GM23338 (cell line): ENCODE measurements at regions not wholly inside any gene's neighbourhood (a gene's known extent, or its start where the extent isn't known, plus 50 kb on each side); places are given as distances from the start of the nearest gene placed in this dataset.

Experiments
- ATAC-seq: fragments of 200-7000 bp; cut with Tn5 transposase; 3 replicates; pipeline ENCODE4 v1.9.1; 2020
- DNase-seq: peaks from one replicate; pipeline ENCODE4 v3.0.0-alpha.2; 2015; ENCODE audit warnings: low spot score
- H2AFZ ChIP-seq: fragments of 200-600 bp; sonication (generic); 2 replicates; pipeline ENCODE4 v1.8.0; 2016; ENCODE audit warnings: antibody characterized with exemption, mild to moderate bottlenecking, moderate library complexity
- H3F3A ChIP-seq: fragments of 200-600 bp; sonication (generic); replicated peaks from 2 replicates; pipeline ENCODE4 v1.8.0; 2017; ENCODE audit warnings: antibody characterized with exemption, mixed run types, low read depth
- H3K27ac ChIP-seq: fragments of 200-600 bp; sonication (generic); 2 replicates; pipeline ENCODE4 v1.6.1; 2016; ENCODE audit warnings: low read depth
- H3K27me3 ChIP-seq: fragments of 200-600 bp; sonication (generic); 2 replicates; pipeline ENCODE4 v1.8.0; 2016; ENCODE audit warnings: mild to moderate bottlenecking, mixed run types, moderate library complexity; ENCODE audit not compliant: insufficient read depth
- H3K36me3 ChIP-seq: fragments of 200-600 bp; sonication (generic); 2 replicates; pipeline ENCODE4 v1.8.0; 2016; ENCODE audit warnings: mild to moderate bottlenecking; ENCODE audit not compliant: insufficient read depth
- H3K4me1 ChIP-seq: fragments of 200-600 bp; sonication (generic); 2 replicates; pipeline ENCODE4 v1.8.0; 2016; ENCODE audit warnings: mild to moderate bottlenecking, moderate library complexity; ENCODE audit not compliant: insufficient read depth
- H3K4me2 ChIP-seq: fragments of 200-600 bp; sonication (generic); 2 replicates; pipeline ENCODE4 v1.7.1; 2017; ENCODE audit warnings: mixed run types
- H3K4me3 ChIP-seq: fragments of 200-600 bp; sonication (generic); 2 replicates; pipeline ENCODE4 v1.6.1; 2016; ENCODE audit warnings: mixed run types
- H3K79me2 ChIP-seq: fragments of 200-600 bp; sonication (generic); replicated peaks from 2 replicates; pipeline ENCODE4 v1.8.0; 2017; ENCODE audit warnings: mild to moderate bottlenecking; ENCODE audit not compliant: insufficient read depth
- H3K9me2 ChIP-seq: fragments of 200-600 bp; sonication (generic); 2 replicates; pipeline ENCODE4 v1.8.0; 2017; ENCODE audit not compliant: insufficient read depth
- H4K20me1 ChIP-seq: fragments of 200-600 bp; sonication (generic); replicated peaks from 2 replicates; pipeline ENCODE4 v1.8.0; 2017; ENCODE audit warnings: mild to moderate bottlenecking; ENCODE audit not compliant: insufficient read depth
- H3K27ac Mint-ChIP-seq: 2 replicates; pipeline ENCODE4 v1.8.0; 2020; ENCODE audit warnings: inconsistent platforms, mild to moderate bottlenecking, moderate library complexity, mixed read lengths
- H3K27me3 Mint-ChIP-seq: 3 replicates; pipeline ENCODE4 v1.8.0; 2022; ENCODE audit warnings: low read depth, mild to moderate bottlenecking, moderate library complexity, mixed read lengths, inconsistent platforms; ENCODE audit not compliant: insufficient read depth, poor library complexity
- H3K36me3 Mint-ChIP-seq: 3 replicates; pipeline ENCODE4 v1.8.0; 2021; ENCODE audit warnings: low read depth, mild to moderate bottlenecking, inconsistent platforms, moderate library complexity, mixed read lengths
- H3K4me1 Mint-ChIP-seq: 3 replicates; pipeline ENCODE4 v1.8.0; 2020; ENCODE audit warnings: mild to moderate bottlenecking, inconsistent platforms, mixed read lengths
- H3K4me3 Mint-ChIP-seq: 3 replicates; pipeline ENCODE4 v1.8.0; 2021; ENCODE audit warnings: moderate library complexity, mild to moderate bottlenecking, inconsistent platforms, mixed read lengths
- H3K9me3 Mint-ChIP-seq: 3 replicates; pipeline ENCODE4 v1.8.0; 2020; ENCODE audit warnings: moderate library complexity, mild to moderate bottlenecking, inconsistent platforms, mixed read lengths
- CREB1 ChIP-seq: fragments of 250-450 bp; sonication (Bioruptor Pico); IDR thresholded peaks from 2 replicates; pipeline ENCODE4 v1.5.0; 2020; ENCODE audit warnings: low read depth, mild to moderate bottlenecking, moderate library complexity
- EZH2 ChIP-seq: fragments of 200-600 bp; sonication (generic); IDR thresholded peaks from one replicate; pipeline ENCODE4 v1.8.0; 2017; ENCODE audit warnings: antibody characterized with exemption, mild to moderate bottlenecking, low read depth; ENCODE audit not compliant: unreplicated experiment
- EZH2phosphoT487 ChIP-seq: fragments of 200-600 bp; sonication (generic); IDR thresholded peaks from one replicate; pipeline ENCODE4 v1.8.1; 2018; ENCODE audit warnings: antibody characterized with exemption; ENCODE audit not compliant: unreplicated experiment
- JUNB ChIP-seq: IDR thresholded peaks from one replicate; pipeline ENCODE4 v1.6.1; 2016; ENCODE audit warnings: antibody characterized with exemption; ENCODE audit not compliant: unreplicated experiment
- NANOG ChIP-seq: IDR thresholded peaks from 2 replicates; pipeline ENCODE4 v1.6.1; 2016; ENCODE audit warnings: antibody characterized with exemption, borderline replicate concordance
- POLR2AphosphoS5 ChIP-seq: IDR thresholded peaks from 2 replicates; pipeline ENCODE4 v1.6.1; 2016; ENCODE audit warnings: antibody characterized with exemption, low read depth
- STAT1 ChIP-seq: IDR thresholded peaks from one replicate; pipeline ENCODE4 v1.6.1; 2016; ENCODE audit warnings: antibody characterized with exemption; ENCODE audit not compliant: unreplicated experiment
- ZNF114 ChIP-seq: fragments of 250-450 bp; sonication (Bioruptor Pico); IDR thresholded peaks from 2 replicates; pipeline ENCODE4 v1.5.0; 2020; ENCODE audit warnings: mild to moderate bottlenecking, moderate library complexity
- ZNF331 ChIP-seq: fragments of 250-450 bp; sonication (Bioruptor Pico); IDR thresholded peaks from 2 replicates; pipeline ENCODE4 v1.5.0; 2020; ENCODE audit warnings: low read depth, mild to moderate bottlenecking, moderate library complexity
- TF ChIP-seq, protein P1 (sequence below): IDR thresholded peaks from one replicate; pipeline ENCODE4 v1.6.1; 2018; ENCODE audit warnings: antibody characterized with exemption; ENCODE audit not compliant: unreplicated experiment
- TF ChIP-seq, protein P2 (sequence below): fragments of 250-450 bp; sonication (Bioruptor Pico); IDR thresholded peaks from 2 replicates; pipeline ENCODE4 v1.5.0; 2020; ENCODE audit warnings: mild to moderate bottlenecking, moderate library complexity

DNA sequence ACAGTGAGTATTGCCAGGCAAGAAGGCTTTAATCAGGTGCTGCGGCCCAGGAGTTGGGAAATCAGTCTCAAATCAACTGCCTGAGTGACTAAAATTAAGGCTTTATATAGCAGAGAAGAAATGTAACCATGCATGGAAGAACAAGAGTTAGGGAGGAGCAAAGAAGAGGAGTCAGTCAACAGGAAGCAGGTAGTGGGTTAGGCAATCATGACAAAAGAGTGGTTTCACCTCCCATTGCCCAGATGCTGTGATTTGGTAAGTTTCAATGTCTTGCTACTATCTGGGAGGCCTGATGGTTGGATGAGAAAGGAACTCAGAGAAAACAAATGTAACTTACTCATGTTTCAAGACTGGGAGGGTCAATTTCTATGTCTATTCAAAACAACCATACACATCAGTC is 998.3 kb downstream of the GATA3 start (continued):
- TF ChIP-seq, protein P1, sequence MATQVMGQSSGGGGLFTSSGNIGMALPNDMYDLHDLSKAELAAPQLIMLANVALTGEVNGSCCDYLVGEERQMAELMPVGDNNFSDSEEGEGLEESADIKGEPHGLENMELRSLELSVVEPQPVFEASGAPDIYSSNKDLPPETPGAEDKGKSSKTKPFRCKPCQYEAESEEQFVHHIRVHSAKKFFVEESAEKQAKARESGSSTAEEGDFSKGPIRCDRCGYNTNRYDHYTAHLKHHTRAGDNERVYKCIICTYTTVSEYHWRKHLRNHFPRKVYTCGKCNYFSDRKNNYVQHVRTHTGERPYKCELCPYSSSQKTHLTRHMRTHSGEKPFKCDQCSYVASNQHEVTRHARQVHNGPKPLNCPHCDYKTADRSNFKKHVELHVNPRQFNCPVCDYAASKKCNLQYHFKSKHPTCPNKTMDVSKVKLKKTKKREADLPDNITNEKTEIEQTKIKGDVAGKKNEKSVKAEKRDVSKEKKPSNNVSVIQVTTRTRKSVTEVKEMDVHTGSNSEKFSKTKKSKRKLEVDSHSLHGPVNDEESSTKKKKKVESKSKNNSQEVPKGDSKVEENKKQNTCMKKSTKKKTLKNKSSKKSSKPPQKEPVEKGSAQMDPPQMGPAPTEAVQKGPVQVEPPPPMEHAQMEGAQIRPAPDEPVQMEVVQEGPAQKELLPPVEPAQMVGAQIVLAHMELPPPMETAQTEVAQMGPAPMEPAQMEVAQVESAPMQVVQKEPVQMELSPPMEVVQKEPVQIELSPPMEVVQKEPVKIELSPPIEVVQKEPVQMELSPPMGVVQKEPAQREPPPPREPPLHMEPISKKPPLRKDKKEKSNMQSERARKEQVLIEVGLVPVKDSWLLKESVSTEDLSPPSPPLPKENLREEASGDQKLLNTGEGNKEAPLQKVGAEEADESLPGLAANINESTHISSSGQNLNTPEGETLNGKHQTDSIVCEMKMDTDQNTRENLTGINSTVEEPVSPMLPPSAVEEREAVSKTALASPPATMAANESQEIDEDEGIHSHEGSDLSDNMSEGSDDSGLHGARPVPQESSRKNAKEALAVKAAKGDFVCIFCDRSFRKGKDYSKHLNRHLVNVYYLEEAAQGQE, result no peak
- no peak for TF ChIP-seq EZH2phosphoT487
- no peak for TF ChIP-seq ZNF331 (CRISPR knock-in tag)
- no peak for TF ChIP-seq POLR2AphosphoS5
- TF ChIP-seq NANOG, result no peak
- no peak for TF ChIP-seq ZNF114 (CRISPR knock-in tag)

DNA sequence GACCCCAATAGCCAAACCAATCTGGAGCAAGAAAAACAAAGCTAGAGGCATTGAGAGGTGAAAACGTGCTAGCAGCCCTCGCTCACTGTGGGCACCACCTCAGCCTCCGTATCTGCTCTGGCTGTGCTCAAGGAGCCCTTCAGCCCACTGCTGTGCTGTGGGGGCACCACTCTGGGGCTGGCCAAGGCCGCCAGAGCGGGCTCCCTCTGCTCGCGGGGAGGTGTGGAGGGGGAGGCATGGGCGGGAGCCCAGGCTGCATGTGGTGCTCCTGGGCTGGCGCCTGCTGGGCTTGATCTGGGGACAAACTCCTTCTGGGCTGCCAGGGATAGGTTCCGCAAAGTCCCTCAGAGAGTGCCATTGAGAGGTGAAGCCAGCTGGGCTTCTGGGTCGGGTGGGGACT is 1002.0 kb downstream of the GATA3 start:
- H3F3A ChIP-seq, result no peaks in the 10 kb centered on the region
- TF ChIP-seq ZNF114 (CRISPR knock-in tag), result no peak
- TF ChIP-seq CREB1, result no peak
- TF ChIP-seq EZH2, result no peak
- no peak for TF ChIP-seq ZNF331 (CRISPR knock-in tag)
- no peak for TF ChIP-seq NANOG
- TF ChIP-seq, protein P1, result no peak
- TF ChIP-seq, protein P2, sequence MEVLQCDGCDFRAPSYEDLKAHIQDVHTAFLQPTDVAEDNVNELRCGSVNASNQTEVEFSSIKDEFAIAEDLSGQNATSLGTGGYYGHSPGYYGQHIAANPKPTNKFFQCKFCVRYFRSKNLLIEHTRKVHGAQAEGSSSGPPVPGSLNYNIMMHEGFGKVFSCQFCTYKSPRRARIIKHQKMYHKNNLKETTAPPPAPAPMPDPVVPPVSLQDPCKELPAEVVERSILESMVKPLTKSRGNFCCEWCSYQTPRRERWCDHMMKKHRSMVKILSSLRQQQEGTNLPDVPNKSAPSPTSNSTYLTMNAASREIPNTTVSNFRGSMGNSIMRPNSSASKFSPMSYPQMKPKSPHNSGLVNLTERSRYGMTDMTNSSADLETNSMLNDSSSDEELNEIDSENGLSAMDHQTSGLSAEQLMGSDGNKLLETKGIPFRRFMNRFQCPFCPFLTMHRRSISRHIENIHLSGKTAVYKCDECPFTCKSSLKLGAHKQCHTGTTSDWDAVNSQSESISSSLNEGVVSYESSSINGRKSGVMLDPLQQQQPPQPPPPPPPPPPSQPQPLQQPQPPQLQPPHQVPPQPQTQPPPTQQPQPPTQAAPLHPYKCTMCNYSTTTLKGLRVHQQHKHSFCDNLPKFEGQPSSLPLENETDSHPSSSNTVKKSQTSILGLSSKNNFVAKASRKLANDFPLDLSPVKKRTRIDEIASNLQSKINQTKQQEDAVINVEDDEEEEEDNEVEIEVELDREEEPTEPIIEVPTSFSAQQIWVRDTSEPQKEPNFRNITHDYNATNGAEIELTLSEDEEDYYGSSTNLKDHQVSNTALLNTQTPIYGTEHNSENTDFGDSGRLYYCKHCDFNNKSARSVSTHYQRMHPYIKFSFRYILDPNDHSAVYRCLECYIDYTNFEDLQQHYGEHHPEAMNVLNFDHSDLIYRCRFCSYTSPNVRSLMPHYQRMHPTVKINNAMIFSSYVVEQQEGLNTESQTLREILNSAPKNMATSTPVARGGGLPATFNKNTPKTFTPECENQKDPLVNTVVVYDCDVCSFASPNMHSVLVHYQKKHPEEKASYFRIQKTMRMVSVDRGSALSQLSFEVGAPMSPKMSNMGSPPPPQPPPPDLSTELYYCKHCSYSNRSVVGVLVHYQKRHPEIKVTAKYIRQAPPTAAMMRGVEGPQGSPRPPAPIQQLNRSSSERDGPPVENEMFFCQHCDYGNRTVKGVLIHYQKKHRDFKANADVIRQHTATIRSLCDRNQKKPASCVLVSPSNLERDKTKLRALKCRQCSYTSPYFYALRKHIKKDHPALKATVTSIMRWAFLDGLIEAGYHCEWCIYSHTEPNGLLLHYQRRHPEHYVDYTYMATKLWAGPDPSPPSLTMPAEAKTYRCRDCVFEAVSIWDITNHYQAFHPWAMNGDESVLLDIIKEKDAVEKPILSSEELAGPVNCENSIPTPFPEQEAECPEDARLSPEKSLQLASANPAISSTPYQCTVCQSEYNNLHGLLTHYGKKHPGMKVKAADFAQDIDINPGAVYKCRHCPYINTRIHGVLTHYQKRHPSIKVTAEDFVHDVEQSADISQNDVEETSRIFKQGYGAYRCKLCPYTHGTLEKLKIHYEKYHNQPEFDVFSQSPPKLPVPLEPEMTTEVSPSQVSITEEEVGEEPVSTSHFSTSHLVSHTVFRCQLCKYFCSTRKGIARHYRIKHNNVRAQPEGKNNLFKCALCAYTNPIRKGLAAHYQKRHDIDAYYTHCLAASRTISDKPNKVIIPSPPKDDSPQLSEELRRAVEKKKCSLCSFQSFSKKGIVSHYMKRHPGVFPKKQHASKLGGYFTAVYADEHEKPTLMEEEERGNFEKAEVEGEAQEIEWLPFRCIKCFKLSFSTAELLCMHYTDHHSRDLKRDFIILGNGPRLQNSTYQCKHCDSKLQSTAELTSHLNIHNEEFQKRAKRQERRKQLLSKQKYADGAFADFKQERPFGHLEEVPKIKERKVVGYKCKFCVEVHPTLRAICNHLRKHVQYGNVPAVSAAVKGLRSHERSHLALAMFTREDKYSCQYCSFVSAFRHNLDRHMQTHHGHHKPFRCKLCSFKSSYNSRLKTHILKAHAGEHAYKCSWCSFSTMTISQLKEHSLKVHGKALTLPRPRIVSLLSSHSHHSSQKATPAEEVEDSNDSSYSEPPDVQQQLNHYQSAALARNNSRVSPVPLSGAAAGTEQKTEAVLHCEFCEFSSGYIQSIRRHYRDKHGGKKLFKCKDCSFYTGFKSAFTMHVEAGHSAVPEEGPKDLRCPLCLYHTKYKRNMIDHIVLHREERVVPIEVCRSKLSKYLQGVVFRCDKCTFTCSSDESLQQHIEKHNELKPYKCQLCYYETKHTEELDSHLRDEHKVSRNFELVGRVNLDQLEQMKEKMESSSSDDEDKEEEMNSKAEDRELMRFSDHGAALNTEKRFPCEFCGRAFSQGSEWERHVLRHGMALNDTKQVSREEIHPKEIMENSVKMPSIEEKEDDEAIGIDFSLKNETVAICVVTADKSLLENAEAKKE (CRISPR knock-in tag), result no peak
- no peak for TF ChIP-seq STAT1
- no peak for TF ChIP-seq JUNB
- TF ChIP-seq EZH2phosphoT487, result no peak

More for the DNA sequence above, 1002.0 kb downstream of the GATA3 start:
- no peak overlapping the region for H3K4me3 ChIP-seq
- H3K9me2 ChIP-seq, result no peaks in the 10 kb centered on the region
- peaks cover 3% of the 10 kb centered on the region for H3K27me3 Mint-ChIP-seq
- no peak overlapping the region for H3K4me2 ChIP-seq
- H3K27ac ChIP-seq, result no peak overlapping the region
- DNase-seq (no peak), ATAC-seq (no peak)
- H3K36me3 Mint-ChIP-seq, result peaks cover 6% of the 10 kb centered on the region; the same call in 1 of the 3 replicates
- no peaks in the 10 kb centered on the region for H3K36me3 ChIP-seq
- H4K20me1 ChIP-seq, result no peaks in the 10 kb centered on the region
- no peaks in the 10 kb centered on the region for H3K79me2 ChIP-seq
- no peak overlapping the region for H3K4me3 Mint-ChIP-seq
- H3K9me3 Mint-ChIP-seq, result peaks cover 17% of the 10 kb centered on the region
- no peaks in the 10 kb centered on the region for H3K27me3 ChIP-seq
- no peaks in the 10 kb centered on the region for H3K4me1 Mint-ChIP-seq
- H3K4me1 ChIP-seq, result no peaks in the 10 kb centered on the region
- H2AFZ ChIP-seq, result no peak overlapping the region
- H3K27ac Mint-ChIP-seq, result no peak overlapping the region
